K562 (cell line): ENCODE measurements at regions not wholly inside any gene's neighbourhood (a gene's known extent, or its start where the extent isn't known, plus 50 kb on each side); places are given as distances from the start of the nearest gene placed in this dataset.

Experiments
- ATAC-seq: fragments of 200-7000 bp; cut with Tn5 transposase; 3 replicates; pipeline ENCODE4 v1.9.1; 2020; ENCODE audit warnings: moderate library complexity
- BruUV-seq: library from RNA; stranded (reverse); fragments of 400-500 nt; replicated peaks from 2 replicates; lab custom pipeline; 2021; lab: Mats Ljungman, UMichigan
- CTCF ChIA-PET: fragments of 300-600 bp; formaldehyde crosslinking; extraction: SDS; loops from one replicate; lab custom pipeline; 2021; ENCODE audit warnings: low intra/inter-chr PET ratio; lab: Yijun Ruan, JAX
- POLR2A ChIA-PET: fragments of 300-600, 350-650 bp; sonication (Branson Sonifier 250); formaldehyde crosslinking; extraction: SDS; loops from one replicate; lab custom pipeline; 2021; ENCODE audit warnings: antibody characterized with exemption, inconsistent platforms; lab: Yijun Ruan, JAX
- DNase-seq, 4 experiments: peaks; one replicate each; pipeline versions ENCODE4 v3.0.0 to v3.0.0-alpha.2; 2011 to 2018; ENCODE audit warnings: low spot score in 3 of 4, mixed read lengths in 3 of 4; ENCODE audit errors: extremely low read depth in 1 of 4
- FAIRE-seq: peaks from 2 replicates; lab custom pipeline; 2011; peaks lifted over from hg19 to GRCh38; lab: Jason Lieb, UNC
- H2AFZ ChIP-seq: 2 replicates; pipeline ENCODE4 v1.6.0; 2011; ENCODE audit warnings: low read depth, low read length, control low read depth, inconsistent platforms
- H3K27ac ChIP-seq: fragments of 200-600 bp; 3 replicates; pipeline ENCODE4 v1.8.0; 2011; ENCODE audit warnings: low read depth, mild to moderate bottlenecking, control low read depth, inconsistent platforms, low read length, moderate library complexity, mixed read lengths; ENCODE audit errors: extremely low read depth
- H3K27me3 ChIP-seq, 2 experiments: fragments of 300-600 bp in 1 of 2; 2 replicates in 1 of 2; 3 replicates in 1 of 2; pipeline versions ENCODE4 v1.6.0 to v1.8.0; 2011; ENCODE audit warnings: inconsistent platforms in 2 of 2, low read length in 2 of 2, mild to moderate bottlenecking in 1 of 2, mixed read lengths in 1 of 2, moderate library complexity in 1 of 2; ENCODE audit not compliant: control insufficient read depth in 2 of 2, insufficient read depth in 2 of 2
- H3K36me3 ChIP-seq: fragments of 300-600 bp; 3 replicates; pipeline ENCODE4 v1.8.0; 2011; ENCODE audit warnings: mild to moderate bottlenecking, low read length, inconsistent platforms; ENCODE audit not compliant: control insufficient read depth, insufficient read depth
- H3K4me1 ChIP-seq, 2 experiments: fragments of 200-600 bp in 1 of 2; replicated peaks in 1 of 2; 2 replicates in 1 of 2; 3 replicates in 1 of 2; pipeline versions ENCODE4 v1.5.1 to v1.8.0; 2011; ENCODE audit warnings: inconsistent platforms in 2 of 2, low read length in 2 of 2, mild to moderate bottlenecking in 1 of 2, mixed read lengths in 1 of 2, moderate library complexity in 1 of 2; ENCODE audit not compliant: control insufficient read depth in 2 of 2, insufficient read depth in 2 of 2
- H3K4me2 ChIP-seq: 2 replicates; pipeline ENCODE4 v1.6.1; 2011; ENCODE audit warnings: low read length, control low read depth, inconsistent platforms, mixed read lengths; ENCODE audit not compliant: insufficient read depth
- H3K4me3 ChIP-seq: fragments of 200-600 bp; sonication (generic), shearing (Covaris generic); 2 replicates; pipeline ENCODE4 v1.5.1; 2016; ENCODE audit warnings: control low read depth, inconsistent platforms
- H3K79me2 ChIP-seq: fragments of 200-600 bp; 3 replicates; pipeline ENCODE4 v1.8.0; 2011; ENCODE audit warnings: low read length, inconsistent platforms; ENCODE audit not compliant: control insufficient read depth, insufficient read depth
- H3K9ac ChIP-seq, 2 experiments: 2 replicates each; pipeline versions ENCODE4 v1.6.0 to v1.6.1; 2011; ENCODE audit warnings: low read depth in 2 of 2, low read length in 2 of 2, control low read depth in 1 of 2, inconsistent platforms in 1 of 2, mild to moderate bottlenecking in 1 of 2, mixed read lengths in 1 of 2; ENCODE audit not compliant: insufficient read depth in 1 of 2
- H3K9me1 ChIP-seq: one replicate; pipeline ENCODE4 v1.6.0; 2011; ENCODE audit warnings: inconsistent platforms, mild to moderate bottlenecking, low read length, moderate library complexity; ENCODE audit not compliant: control insufficient read depth, insufficient read depth
- H3K9me3 ChIP-seq: replicated peaks from 2 replicates; pipeline ENCODE4 v1.5.1; 2011; ENCODE audit warnings: low read depth, low read length, inconsistent platforms; ENCODE audit not compliant: control insufficient read depth, insufficient read depth
- H4K20me1 ChIP-seq: replicated peaks from 2 replicates; pipeline ENCODE4 v1.6.1; 2011; ENCODE audit warnings: low read length, inconsistent platforms, mixed read lengths; ENCODE audit not compliant: control insufficient read depth, insufficient read depth
- ZBTB8A ChIP-seq: fragments of 450-650 bp; IDR thresholded peaks from 2 replicates; pipeline ENCODE4 v1.6.1; 2018; ENCODE audit warnings: mild to moderate bottlenecking, moderate library complexity; ENCODE audit not compliant: partially characterized antibody
- ZNF24 ChIP-seq: fragments of 450-650 bp; IDR thresholded peaks from 2 replicates; pipeline ENCODE4 v1.6.1; 2016
- ZNF384 ChIP-seq: IDR thresholded peaks from 2 replicates; pipeline ENCODE4 v1.6.1; 2012; ENCODE audit warnings: low read depth, low read length, improper control_type of control experiment
- WGBS: fragments of 100-300 bp; shearing (Covaris generic); methylation state at CpG from one replicate; pipeline ENCODE4 v1.1.6; 2016; ENCODE audit warnings: low coverage, mixed read lengths; ENCODE audit not compliant: insufficient coverage; ENCODE audit errors: missing lambda C conversion rate; 5-methylcytosine and 5-hydroxymethylcytosine counted together
- in situ Hi-C: fragments of 300-500 bp; cut with MboI; formaldehyde crosslinking; loops from 4 replicates; pipeline ENCODE4 v1.15.0; 2018; ENCODE audit warnings: inconsistent platforms, mixed read lengths
- intact Hi-C: fragments of 100-400 bp; cut with micrococcal nuclease; formaldehyde crosslinking; loops from 2 replicates; pipeline ENCODE4 v1.14.2; 2022
- TF ChIP-seq, protein P1 (sequence below): fragments of 450-650 bp; IDR thresholded peaks from 2 replicates; pipeline ENCODE4 v1.6.1; 2016; ENCODE audit warnings: mild to moderate bottlenecking
- TF ChIP-seq, protein P2 (sequence below): fragments of 250-450 bp; sonication (Bioruptor Pico); IDR thresholded peaks from 2 replicates; pipeline ENCODE4 v1.8.0; 2022; ENCODE audit warnings: inconsistent platforms
- TF ChIP-seq, protein P3 (sequence below): fragments of 450-650 bp; IDR thresholded peaks from 2 replicates; pipeline ENCODE4 v1.6.1; 2016; ENCODE audit warnings: mild to moderate bottlenecking, moderate library complexity

DNA sequence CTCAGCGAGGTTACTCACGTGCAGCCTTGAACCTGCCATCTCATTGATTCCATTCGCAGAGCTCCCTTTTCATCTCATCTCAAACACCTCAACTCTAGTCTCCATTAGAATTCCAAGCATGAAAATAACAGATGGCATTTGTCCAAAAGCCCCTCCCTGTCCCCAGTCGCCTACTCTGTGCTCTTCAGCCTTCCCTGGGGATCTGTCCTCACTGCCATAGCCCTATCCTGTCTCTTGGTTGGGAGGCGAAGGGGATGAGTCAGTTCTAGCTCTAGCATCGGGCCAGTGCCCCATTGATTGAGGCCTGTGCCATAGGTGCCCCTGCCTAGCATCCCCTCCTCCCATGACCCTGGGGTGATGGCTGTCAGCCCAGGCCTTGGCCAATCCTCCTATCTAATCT lies 134.0 kb upstream of the PJA1 start:
- H3K27me3 ChIP-seq: peaks cover 0 to 11% of the 10 kb centered on the region in 2 experiments; a peak in 1 of 5 replicates
- intact Hi-C loops: no loop called here
- H3K9me3 ChIP-seq: no peaks in the 10 kb centered on the region
- ChIA-PET POLR2A (interaction anchor here (0.6 to 1.0 kb wide), 2 partner anchors 10 to 542 kb away, joined by 3 to 4 read pairs; no protein-coding TSS in a partner anchor), CTCF (no interaction called here)
- H3K36me3 ChIP-seq: no peaks in the 10 kb centered on the region
- H2AFZ ChIP-seq: no peak overlapping the region
- no peak overlapping the region for H3K4me3 ChIP-seq
- DNase-seq: no peak
- no peaks in the 10 kb centered on the region for H3K9me1 ChIP-seq
- H3K9ac ChIP-seq: no peak overlapping the region
- H3K4me2 ChIP-seq: no peak overlapping the region
- no peak for FAIRE-seq
- BruUV-seq: no TSS peak
- ATAC-seq: no peak
- no peaks in the 10 kb centered on the region for H3K4me1 ChIP-seq
- in situ Hi-C loops: loop anchor here (25.0 kb wide), 1 partner anchor 1112 kb away; no protein-coding TSS in a partner anchor
- H3K27ac ChIP-seq: no peak overlapping the region
- WGBS: 0% methylated on average over 5 of the region's 6 CpGs
- 0 out of 2 replicates have a peak, but pooled peaks cover 3% of the 10 kb centered on the region for H4K20me1 ChIP-seq
- no peaks in the 10 kb centered on the region for H3K79me2 ChIP-seq
- TF ChIP-seq, protein P1, sequence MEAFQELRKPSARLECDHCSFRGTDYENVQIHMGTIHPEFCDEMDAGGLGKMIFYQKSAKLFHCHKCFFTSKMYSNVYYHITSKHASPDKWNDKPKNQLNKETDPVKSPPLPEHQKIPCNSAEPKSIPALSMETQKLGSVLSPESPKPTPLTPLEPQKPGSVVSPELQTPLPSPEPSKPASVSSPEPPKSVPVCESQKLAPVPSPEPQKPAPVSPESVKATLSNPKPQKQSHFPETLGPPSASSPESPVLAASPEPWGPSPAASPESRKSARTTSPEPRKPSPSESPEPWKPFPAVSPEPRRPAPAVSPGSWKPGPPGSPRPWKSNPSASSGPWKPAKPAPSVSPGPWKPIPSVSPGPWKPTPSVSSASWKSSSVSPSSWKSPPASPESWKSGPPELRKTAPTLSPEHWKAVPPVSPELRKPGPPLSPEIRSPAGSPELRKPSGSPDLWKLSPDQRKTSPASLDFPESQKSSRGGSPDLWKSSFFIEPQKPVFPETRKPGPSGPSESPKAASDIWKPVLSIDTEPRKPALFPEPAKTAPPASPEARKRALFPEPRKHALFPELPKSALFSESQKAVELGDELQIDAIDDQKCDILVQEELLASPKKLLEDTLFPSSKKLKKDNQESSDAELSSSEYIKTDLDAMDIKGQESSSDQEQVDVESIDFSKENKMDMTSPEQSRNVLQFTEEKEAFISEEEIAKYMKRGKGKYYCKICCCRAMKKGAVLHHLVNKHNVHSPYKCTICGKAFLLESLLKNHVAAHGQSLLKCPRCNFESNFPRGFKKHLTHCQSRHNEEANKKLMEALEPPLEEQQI: no peak
- TF ChIP-seq ZBTB8A (no peak), ZNF24 (no peak), ZNF384 (no peak)
- TF ChIP-seq, protein P2, sequence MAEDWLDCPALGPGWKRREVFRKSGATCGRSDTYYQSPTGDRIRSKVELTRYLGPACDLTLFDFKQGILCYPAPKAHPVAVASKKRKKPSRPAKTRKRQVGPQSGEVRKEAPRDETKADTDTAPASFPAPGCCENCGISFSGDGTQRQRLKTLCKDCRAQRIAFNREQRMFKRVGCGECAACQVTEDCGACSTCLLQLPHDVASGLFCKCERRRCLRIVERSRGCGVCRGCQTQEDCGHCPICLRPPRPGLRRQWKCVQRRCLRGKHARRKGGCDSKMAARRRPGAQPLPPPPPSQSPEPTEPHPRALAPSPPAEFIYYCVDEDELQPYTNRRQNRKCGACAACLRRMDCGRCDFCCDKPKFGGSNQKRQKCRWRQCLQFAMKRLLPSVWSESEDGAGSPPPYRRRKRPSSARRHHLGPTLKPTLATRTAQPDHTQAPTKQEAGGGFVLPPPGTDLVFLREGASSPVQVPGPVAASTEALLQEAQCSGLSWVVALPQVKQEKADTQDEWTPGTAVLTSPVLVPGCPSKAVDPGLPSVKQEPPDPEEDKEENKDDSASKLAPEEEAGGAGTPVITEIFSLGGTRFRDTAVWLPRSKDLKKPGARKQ (CRISPR knock-in tag): no peak
- TF ChIP-seq, protein P3, sequence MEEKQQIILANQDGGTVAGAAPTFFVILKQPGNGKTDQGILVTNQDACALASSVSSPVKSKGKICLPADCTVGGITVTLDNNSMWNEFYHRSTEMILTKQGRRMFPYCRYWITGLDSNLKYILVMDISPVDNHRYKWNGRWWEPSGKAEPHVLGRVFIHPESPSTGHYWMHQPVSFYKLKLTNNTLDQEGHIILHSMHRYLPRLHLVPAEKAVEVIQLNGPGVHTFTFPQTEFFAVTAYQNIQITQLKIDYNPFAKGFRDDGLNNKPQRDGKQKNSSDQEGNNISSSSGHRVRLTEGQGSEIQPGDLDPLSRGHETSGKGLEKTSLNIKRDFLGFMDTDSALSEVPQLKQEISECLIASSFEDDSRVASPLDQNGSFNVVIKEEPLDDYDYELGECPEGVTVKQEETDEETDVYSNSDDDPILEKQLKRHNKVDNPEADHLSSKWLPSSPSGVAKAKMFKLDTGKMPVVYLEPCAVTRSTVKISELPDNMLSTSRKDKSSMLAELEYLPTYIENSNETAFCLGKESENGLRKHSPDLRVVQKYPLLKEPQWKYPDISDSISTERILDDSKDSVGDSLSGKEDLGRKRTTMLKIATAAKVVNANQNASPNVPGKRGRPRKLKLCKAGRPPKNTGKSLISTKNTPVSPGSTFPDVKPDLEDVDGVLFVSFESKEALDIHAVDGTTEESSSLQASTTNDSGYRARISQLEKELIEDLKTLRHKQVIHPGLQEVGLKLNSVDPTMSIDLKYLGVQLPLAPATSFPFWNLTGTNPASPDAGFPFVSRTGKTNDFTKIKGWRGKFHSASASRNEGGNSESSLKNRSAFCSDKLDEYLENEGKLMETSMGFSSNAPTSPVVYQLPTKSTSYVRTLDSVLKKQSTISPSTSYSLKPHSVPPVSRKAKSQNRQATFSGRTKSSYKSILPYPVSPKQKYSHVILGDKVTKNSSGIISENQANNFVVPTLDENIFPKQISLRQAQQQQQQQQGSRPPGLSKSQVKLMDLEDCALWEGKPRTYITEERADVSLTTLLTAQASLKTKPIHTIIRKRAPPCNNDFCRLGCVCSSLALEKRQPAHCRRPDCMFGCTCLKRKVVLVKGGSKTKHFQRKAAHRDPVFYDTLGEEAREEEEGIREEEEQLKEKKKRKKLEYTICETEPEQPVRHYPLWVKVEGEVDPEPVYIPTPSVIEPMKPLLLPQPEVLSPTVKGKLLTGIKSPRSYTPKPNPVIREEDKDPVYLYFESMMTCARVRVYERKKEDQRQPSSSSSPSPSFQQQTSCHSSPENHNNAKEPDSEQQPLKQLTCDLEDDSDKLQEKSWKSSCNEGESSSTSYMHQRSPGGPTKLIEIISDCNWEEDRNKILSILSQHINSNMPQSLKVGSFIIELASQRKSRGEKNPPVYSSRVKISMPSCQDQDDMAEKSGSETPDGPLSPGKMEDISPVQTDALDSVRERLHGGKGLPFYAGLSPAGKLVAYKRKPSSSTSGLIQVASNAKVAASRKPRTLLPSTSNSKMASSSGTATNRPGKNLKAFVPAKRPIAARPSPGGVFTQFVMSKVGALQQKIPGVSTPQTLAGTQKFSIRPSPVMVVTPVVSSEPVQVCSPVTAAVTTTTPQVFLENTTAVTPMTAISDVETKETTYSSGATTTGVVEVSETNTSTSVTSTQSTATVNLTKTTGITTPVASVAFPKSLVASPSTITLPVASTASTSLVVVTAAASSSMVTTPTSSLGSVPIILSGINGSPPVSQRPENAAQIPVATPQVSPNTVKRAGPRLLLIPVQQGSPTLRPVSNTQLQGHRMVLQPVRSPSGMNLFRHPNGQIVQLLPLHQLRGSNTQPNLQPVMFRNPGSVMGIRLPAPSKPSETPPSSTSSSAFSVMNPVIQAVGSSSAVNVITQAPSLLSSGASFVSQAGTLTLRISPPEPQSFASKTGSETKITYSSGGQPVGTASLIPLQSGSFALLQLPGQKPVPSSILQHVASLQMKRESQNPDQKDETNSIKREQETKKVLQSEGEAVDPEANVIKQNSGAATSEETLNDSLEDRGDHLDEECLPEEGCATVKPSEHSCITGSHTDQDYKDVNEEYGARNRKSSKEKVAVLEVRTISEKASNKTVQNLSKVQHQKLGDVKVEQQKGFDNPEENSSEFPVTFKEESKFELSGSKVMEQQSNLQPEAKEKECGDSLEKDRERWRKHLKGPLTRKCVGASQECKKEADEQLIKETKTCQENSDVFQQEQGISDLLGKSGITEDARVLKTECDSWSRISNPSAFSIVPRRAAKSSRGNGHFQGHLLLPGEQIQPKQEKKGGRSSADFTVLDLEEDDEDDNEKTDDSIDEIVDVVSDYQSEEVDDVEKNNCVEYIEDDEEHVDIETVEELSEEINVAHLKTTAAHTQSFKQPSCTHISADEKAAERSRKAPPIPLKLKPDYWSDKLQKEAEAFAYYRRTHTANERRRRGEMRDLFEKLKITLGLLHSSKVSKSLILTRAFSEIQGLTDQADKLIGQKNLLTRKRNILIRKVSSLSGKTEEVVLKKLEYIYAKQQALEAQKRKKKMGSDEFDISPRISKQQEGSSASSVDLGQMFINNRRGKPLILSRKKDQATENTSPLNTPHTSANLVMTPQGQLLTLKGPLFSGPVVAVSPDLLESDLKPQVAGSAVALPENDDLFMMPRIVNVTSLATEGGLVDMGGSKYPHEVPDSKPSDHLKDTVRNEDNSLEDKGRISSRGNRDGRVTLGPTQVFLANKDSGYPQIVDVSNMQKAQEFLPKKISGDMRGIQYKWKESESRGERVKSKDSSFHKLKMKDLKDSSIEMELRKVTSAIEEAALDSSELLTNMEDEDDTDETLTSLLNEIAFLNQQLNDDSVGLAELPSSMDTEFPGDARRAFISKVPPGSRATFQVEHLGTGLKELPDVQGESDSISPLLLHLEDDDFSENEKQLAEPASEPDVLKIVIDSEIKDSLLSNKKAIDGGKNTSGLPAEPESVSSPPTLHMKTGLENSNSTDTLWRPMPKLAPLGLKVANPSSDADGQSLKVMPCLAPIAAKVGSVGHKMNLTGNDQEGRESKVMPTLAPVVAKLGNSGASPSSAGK: no peak
